COLO829 (cell line): ENCODE measurements at regions not wholly inside any gene's neighbourhood (a gene's known extent, or its start where the extent isn't known, plus 50 kb on each side); places are given as distances from the start of the nearest gene placed in this dataset.

Experiments
- DNase-seq: peaks from one replicate; pipeline ENCODE4 v3.0.0; 2012; ENCODE audit warnings: low spot score

DNA sequence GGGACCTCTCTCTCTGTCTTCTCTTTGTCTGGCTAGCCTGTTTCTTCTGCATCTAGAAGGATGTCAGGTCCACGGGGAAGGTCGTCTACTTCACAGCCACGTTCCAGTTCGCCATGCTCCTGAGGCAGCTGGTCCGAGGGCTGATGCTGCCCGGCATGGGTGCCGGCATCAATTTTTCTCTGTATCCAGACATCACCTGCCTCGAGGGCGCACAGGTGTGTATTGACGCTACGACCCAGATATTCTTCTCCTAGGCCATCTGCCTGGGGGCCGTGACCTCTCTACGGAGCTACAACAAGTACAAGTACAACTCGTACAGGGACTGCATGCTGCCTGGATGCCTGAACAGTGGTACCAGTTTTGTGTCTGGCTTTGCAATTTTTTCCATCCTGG is 841.6 kb upstream of the TMPRSS15 start:
- DNase-seq: no peak

DNA sequence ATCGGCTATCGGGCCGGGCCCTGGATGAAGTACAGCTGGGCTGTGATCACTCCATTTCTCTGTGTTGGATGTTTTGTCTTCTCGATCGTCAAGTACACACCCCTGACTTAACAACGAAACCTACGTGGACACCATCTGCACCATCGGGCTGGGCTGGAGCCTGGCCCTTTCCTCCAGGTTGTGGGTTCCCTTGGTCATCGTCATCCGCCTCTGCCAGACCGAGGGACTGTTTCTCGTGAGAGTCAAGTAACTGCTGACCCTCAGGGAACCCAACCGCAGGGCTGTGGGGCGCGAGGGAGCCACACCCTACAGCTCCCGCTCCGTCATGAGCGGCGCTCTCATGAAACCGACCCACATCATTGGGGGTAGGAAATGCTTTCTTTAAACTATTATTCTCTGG is 842.4 kb upstream of the TMPRSS15 start:
- no peak for DNase-seq

DNA sequence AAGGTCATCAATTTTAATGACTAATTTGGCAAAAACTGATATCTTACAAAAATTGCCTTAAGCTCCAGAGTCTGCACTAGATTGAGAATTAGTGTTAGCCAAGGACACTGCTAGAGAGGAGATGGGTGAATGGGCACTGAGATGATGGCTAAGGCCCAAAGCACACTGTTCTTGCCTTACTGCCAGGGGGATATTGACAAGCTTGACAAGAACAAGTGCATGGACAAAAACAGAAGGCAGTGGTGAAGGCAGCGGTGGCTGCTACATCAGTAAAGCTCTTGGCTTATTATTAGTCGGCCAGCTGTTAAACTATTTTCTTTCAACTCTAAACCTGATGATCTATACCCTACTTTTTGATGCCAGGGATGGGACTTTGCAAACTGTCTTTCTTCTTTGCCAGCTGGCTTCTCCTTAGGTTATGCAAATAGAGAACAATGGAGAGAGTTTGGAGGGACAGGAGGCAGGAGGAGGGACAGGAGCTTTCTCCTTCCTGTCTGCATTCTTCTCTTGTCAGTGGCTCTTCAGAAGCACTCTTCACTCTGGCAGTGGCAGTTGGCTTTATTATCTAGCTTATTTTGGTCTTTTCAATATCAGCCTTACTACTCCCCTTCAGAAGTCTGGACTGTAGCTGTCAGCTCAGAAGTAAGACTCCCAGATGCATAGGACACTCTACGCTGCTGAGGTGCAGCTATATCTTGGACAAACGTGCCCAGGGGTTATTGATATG is 853.5 kb upstream of the TMPRSS15 start:
- DNase-seq: no peak

DNA sequence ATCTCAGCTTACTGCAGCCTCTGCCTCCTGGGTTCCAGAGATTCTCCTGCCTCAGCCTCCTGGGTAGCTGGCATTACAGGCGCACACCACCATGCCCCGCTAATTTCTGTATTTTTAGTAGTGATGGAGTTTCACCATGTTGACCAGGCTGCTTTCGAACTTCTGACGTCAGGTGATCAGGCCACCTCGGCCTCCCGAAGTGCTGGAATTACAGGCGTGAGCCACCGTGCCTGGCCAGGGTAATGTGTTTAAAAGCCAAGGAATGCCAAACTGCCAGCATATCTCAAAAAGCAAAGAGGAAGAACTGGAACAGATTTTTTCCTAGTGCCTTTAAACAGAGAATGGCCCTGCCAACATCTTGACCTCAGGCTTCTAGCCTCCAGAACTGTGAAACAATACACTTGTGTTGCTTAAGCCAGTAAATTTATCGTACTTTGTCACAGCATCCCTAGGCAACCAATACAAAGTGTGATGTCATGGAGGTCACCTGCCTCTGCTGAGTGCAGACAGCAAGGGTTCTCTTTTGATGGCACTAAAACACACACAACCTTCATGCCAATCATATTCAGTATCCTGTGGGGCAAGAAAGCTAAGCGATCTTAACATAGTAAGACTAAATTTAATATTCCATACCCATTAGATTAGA is 858.3 kb upstream of the TMPRSS15 start:
- DNase-seq: no peak

DNA sequence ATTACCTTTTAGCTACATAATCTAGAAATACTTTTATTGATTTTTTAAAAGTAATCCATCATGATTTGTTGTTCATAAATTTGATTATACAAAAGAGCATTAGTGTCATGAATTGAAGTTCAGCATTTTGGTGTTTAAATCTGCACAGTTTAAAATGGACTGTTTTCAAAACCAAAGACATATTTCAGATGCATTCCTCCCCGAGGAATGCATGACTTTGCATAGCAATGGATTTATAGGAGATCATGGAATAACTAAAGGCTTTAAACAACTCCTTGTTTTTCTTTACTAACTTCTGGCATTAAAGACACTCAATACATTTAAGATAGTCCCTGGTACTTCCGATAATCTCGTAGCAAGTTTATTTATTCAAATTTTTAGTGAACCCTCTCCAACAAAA is 863.1 kb upstream of the TMPRSS15 start:
- DNase-seq: no peak

DNA sequence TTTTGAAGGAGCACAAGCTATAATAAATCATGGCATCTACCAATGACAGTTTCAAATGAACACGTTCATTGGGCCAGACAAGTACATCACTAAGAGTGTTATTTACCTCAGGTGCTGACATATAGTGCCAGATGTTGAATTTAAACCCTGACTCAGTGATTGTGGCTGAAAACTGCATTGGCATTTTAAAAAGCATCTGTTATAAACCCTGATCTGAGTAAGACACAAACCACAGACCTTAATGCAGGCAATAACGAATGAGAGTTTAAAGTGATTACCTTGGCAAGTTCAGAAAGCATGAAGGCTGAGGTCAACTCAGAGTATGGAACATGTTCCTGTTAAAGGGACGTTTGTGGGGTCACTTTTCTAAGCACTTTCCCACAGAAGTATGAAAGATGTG is 865.1 kb upstream of the TMPRSS15 start:
- no peak for DNase-seq

DNA sequence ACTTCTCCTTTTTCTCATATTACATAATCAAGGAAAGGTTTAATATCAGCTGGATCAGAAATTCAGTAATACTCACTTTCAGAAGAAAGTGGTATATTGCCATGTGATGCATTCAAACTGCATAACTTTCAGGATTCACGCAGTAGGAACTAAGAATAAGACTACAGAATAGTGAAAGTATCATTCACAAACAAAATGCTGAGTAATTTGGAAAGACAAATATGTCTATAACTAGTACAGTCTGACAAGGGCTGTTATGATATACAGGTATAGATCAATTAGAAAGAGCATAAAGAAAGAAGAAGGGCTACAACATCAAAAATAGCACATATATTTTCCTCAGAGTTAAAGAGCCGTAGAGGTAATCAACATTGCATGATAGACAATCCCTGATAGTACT is 871.5 kb upstream of the TMPRSS15 start:
- no peak for DNase-seq

DNA sequence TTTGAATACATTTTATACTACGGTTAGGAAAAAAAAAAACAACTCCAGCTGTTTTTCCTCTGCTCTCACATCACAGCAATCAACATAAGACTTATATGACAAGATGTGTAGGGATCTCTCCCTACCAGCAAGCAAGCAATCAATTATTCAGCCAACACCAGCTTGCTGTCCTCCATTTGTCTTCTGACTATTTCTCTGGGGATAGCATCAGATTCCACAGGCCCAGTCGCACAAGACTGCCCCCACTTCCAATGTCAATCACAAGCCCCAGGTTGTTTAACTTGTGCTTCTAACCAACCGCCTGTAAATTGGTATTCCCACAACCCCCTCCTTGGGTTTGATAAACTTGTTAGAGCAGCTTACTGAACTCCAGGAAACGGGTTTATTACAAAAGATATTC is 873.1 kb upstream of the TMPRSS15 start:
- no peak for DNase-seq

DNA sequence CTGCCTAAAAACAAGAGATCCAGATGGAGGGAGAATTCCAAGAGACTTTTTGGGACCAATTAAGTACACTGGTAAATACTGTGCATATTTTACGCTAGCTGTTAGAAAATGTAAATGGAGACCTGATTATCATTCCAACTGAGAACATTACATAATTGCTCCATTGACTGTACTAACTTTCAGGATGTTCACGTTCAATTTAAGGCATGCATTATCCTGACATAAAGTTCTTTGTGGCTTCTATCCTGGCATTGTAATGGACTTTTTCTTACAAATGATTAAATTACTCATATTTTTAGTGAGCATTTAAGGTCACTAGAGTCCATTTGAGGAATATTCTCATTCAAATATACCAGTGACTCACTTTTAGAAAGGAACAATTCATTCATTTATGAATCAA is 883.3 kb upstream of the TMPRSS15 start:
- DNase-seq: peak; percentile 0

DNA sequence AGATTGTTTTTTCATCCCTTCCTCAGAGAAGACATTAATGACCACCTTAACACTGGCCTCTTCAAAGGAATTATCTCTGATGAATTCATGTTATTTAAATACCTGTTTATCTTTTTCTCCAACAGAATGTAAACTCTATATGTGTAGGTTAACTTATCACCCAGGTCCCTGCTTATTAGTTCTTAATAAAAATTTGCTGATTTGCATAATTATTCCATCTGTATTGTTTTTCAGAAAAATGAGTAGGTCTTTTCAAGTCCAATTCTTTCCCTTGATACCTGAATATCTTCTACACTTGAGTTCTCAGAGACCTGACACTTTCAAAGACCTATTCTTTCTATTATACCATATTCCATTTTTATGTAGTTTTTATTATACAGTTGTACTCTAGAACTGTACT is 886.7 kb upstream of the TMPRSS15 start:
- no peak for DNase-seq

DNA sequence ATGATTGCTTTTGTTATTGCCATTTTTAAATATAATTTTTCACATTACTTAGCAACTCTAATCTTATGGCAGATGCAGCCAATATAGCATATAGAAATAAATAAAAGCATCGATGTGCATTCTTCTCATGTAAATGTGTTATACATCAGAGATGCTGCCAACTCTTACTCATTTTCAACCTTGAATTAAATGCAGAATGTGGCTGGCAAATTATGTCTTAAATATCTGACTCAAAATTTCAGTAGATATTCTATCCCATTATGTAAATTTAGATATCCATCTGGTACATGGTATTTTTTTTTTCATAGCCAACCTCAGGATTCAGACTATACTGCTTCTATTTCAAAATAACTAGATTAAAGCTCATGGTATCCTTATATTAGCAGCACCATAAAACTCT is 916.7 kb upstream of the TMPRSS15 start:
- no peak for DNase-seq

DNA sequence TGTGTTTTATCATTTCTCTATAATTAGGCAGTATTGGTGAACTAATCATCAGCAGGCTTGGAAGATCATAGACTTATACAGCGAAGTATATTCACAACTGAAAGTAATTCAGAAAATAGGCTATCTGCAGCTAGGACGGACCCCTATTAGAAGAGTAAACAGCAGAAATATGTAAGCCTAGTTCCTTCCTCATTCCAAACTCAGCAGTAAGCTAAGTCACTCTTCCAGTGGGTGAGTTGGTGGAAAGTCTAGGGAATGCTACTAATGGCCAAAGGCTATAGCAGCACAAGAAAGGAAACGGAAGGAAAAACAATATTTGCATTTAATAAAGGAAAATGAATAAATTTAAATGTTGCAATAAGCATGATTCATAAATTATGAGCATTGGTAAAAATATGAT is 918.1 kb upstream of the TMPRSS15 start:
- DNase-seq: no peak

DNA sequence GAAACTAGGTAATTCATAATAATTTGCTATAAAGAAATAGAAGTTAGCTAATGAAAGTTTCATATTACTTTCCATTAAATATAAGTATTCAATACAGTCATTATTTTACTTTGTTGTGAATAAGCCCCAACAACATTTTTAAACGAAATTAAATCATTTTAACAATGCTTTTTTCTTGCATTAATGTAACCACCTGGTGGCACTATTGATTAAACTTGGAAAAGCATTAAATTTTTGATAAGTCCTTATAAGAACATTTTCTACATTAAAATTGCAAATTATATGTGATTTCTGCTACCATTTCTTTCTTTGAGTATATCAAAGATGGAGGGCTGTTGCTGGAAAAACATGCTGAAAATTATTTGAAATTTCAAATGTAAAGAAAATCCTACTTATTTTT is 918.8 kb upstream of the TMPRSS15 start:
- DNase-seq: no peak

DNA sequence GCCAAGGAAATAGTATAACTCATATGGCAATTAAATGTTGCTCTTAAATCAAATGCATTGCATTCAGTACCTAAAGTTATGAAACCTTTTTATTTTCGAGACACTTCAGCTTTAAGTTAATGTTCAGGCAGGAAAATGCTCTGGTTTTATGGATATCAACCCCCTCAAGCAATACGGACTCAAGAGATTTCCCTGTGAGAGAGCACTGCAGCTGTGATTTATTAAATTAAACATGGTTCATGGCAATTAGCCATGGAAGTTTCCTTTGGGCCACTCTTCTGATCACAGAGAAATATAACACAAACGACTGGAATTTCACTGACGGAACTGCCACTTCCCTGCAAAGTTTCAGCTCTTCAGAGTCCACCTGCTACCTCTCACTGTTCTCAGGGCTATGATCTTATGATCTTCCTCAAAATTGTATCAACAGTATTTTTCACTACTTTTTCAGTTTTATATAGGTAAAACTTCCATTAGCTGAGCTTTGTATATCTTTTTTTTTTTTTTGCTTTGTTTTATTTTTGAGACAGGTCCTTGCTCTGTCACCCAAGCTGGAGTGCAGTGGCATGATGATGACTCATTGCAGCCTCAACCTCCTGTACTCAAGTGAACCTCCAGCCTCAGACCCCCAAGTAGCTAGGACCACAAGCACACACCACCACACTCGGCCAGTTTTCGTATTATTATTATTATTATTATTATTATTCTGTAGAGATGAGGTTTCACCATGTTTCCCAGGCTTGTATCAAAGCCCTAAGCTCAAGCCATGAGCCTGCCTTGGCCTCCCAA is 923.1 kb upstream of the TMPRSS15 start:
- DNase-seq: no peak

DNA sequence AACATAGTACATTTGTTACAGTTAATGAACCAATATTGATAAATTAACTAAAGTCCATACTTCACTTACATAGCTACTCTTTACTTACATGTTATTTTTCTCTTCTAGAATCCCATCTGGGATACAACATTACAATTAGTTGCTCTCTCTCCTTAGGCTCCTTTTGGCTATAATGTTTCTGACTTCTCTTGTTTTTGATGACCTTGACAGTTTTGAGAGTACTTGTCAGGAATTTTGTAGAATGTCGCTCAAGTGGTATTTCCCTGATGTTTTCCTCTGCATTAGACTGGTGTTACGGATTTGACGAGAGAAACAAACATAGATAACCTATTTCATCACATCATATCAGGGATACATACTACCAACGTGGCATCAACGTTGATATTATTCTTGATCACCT is 925.4 kb upstream of the TMPRSS15 start:
- no peak for DNase-seq

DNA sequence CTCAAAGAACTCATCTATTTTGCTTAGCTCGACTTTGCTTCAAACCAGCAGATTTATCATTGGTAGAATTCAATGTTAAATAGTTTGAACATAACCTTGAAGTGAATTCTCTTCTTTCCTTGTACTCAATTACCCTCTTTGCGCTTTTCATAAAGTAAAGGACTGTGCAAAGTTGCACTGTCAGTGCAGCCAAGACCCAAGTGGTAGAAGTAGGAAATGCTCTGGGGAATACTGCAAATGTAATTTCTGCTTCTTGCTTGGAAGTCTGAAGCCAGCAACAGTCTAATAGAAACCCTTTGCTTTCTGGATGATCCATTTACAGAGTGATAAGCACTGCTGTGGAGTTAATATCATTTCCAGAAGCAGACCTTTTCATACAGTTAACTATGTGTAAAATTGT is 936.7 kb upstream of the TMPRSS15 start:
- no peak for DNase-seq

DNA sequence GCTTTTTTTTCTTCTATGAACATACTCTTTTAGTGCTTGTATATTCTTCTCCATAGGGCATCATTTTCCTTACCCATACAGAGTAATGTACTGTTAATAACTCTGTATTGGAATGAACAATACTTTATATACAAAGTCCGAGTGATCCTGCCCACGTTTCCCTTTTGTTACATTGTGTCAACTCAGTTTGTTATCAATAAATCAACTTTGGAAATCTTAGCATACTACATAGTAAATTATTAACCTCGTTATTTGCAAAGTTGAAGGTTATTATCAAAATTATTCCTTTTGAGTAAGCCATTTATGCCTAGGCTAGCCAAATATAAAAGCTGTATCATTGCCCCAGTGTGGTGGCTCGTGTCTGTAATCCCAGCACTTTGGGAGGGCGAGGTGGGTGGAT is 937.4 kb upstream of the TMPRSS15 start:
- DNase-seq: no peak

DNA sequence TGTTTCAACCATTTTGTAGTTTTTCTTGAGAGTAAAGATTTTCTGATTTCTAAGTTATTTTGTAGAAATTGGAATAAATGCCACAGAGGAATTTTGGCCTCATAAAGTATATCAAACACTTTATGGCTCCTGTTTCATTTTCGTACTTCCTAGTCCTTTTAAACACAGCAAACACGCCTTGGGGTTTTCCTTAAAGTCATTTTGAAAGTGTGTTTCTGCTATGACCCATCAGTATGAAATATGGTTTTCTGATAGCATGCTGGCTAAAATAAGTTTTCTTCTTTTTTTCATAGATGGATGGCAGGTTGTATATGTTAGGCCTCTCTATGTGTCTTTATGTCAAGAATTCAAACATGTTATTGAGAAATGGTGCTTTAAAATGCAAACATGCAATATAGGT is 940.1 kb upstream of the TMPRSS15 start:
- DNase-seq: no peak

DNA sequence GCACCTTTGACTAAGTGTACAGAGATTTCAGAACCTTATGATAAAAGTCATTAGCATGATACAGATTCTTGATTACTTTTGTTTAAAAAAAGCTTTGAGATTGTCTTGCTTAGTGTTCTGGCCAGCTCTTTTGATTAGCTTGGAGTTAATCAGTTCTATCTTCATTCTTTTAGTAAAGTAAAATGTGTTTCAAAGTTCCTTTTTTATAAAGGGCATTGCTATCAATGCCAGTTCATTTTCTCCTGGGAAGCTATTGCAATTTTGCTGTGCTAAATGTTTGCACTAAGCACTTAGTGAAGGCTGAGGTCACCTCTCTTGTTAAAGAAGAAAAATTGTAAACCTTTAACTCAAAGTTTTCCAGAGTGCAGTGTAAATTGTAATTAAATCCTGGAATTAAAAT is 946.7 kb upstream of the TMPRSS15 start:
- DNase-seq: no peak

DNA sequence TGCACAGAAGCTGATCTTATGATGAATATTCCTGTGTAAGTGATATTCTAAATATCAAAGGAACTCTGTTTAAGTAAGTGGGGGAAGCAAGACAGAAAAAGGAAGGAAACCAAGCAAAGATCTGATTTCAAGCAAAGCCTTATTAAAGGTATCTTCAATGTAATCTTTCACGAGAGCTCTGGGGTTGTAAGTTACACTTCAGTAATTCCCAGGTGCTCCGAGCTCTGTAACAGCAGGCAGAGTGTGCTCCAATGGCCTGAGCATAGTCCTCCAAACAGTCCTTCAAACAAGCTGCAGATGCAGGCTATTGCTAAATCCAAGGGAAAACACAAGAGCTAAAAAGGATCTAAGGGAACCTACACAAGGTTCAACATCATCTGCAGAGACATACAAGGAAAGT is 949.7 kb upstream of the TMPRSS15 start:
- no peak for DNase-seq

DNA sequence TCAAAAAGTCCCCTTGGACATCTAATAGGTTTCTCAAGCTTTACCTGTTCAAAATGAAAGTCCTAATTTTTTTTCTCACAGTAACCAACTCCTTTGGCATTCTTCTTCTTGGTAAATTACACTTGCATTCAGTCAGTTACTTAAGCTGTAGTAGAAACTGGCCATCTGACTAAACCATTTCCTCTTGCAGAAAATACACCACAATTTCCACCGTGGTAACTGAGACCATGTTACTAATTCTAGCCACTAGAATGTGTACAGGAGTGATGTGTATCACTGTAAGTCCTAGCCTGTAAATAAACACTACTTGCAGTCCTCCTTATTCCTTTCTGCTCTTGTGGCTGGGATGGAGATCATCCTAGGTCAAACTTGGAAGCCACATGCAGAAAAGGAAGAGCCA is 965.4 kb upstream of the TMPRSS15 start:
- DNase-seq: no peak

DNA sequence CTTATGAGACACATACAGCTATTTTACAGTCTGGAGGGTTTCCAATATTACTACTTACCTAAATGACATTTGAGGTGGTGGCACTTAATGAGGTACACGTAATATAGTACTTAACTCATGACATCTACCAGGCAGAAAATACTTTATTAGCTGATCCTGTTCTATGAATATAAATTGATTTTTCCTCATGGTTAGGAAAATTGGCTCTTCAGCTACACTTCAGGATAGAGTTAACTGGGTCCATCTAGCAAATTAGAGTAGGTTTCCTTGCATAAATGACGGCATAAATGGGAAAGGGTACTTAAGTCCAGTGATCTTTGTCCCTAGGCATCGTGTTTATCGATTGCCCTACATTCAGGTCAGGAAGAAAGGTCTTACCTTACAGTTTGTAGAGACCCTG is 988.8 kb upstream of the TMPRSS15 start:
- DNase-seq: no peak

DNA sequence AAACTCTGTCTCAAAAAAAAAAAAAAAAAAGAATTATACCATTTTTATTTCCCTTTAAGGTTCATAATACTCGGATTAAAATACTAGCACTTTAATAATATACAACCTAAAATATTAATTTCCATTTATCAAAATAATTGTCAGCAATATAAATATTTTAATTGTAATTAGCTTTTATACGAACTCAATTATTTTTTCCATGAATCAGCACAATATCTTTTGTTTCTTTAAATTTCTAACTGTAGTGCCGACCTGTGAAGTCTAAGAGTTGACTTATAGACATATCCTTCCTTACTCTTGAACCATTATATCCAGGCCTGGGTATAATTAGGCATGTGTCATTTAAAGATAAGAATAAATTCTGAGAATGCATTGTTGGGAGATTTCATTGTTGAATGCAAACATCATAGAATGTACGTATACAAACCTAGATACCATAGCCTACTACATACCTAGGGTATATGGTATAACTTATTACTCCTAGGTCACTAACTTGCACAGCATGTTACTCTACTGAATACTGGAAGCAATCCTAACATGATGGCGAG is 996.7 kb upstream of the TMPRSS15 start:
- no peak for DNase-seq
